ENCODE measurements at regions not wholly inside any gene's neighbourhood (a gene's known extent, or its start where the extent isn't known, plus 50 kb on each side); places are given as distances from the start of the nearest gene placed in this dataset.

DNA sequence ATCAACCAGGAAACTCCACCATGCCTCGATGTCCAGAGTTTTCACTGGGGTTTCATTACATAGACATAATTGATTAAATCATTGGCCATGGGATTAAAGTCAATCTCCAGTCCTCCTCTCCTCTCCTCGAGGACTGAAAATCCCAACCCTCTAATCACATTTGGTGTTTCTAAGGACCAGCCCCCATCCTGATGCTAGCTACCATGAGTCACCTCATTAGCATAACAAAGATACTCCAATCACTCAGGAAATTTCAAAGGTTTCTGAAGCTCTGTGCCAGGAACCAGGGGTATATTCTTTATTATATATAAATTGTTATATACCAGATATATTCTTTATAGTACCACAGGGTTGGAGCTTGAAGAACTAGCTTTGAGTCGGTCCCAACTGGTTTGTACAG is 177.5 kb upstream of the PRNP start:
- TF ChIP-seq, protein P1, sequence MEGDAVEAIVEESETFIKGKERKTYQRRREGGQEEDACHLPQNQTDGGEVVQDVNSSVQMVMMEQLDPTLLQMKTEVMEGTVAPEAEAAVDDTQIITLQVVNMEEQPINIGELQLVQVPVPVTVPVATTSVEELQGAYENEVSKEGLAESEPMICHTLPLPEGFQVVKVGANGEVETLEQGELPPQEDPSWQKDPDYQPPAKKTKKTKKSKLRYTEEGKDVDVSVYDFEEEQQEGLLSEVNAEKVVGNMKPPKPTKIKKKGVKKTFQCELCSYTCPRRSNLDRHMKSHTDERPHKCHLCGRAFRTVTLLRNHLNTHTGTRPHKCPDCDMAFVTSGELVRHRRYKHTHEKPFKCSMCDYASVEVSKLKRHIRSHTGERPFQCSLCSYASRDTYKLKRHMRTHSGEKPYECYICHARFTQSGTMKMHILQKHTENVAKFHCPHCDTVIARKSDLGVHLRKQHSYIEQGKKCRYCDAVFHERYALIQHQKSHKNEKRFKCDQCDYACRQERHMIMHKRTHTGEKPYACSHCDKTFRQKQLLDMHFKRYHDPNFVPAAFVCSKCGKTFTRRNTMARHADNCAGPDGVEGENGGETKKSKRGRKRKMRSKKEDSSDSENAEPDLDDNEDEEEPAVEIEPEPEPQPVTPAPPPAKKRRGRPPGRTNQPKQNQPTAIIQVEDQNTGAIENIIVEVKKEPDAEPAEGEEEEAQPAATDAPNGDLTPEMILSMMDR (IDR thresholded peaks at IDR 0.05; ENCODE audit: borderline replicate concordance, control extremely low read depth, extremely low read depth, insufficient read depth, missing control alignments): no peak
- DNase-seq (ENCODE audit: low spot score): no peak
- in situ Hi-C loops (cut with MboI; ENCODE audit: low sequenced_read_pairs, unreplicated experiment): no loop called here

DNA sequence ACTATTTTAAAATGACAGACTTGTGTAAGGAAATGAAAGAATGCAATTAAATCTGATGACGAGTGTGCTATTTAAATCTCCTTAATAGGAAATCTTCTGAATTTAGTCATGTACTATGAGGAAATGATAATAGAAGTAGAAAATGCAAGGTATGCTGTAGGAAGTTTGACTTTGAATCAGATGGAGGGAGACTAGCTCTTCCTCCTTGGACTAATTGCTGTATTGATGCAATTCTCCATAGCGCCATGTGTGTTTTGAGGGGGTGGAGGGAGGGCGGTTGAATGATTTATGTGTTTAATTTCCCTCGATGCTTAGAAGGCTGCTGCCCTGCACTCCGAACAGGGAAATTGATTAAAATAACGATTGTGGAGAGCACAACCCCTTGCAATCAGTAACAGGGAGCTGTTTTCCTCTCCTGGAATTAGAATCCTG is 179.0 kb upstream of the PRNP start:
- no peak for DNase-seq (ENCODE audit: low spot score)
- TF ChIP-seq, protein P1 (IDR thresholded peaks at IDR 0.05; ENCODE audit: borderline replicate concordance, control extremely low read depth, extremely low read depth, insufficient read depth, missing control alignments): no peak
- in situ Hi-C loops (cut with MboI; ENCODE audit: low sequenced_read_pairs, unreplicated experiment): no loop called here

DNA sequence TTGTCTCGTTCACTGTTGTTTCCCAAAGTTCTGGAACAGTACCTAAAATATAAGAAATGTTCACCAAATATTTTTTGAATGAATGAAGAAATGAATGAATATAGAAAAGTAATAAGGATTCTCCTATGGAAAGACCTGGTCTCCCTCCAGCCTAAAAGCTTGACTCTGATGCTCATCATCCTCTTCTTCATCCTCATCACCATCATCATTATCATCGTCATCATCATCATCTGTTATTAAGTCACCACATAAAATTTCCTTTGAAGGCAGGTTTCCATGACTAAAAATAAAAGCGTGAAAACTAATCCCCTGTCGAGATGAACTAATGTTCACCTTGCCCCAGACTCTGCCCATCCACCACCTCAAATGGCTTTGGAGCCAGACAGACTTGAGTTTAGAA is 181.4 kb upstream of the PRNP start:
- TF ChIP-seq, protein P1 (IDR thresholded peaks at IDR 0.05; ENCODE audit: borderline replicate concordance, control extremely low read depth, extremely low read depth, insufficient read depth, missing control alignments): no peak
- in situ Hi-C loops (cut with MboI; ENCODE audit: low sequenced_read_pairs, unreplicated experiment): no loop called here
- no peak for DNase-seq (ENCODE audit: low spot score)

GRCh38 chr20:4502756-4503155 is 183.5 kb upstream of the PRNP start:
- in situ Hi-C loops (cut with MboI; ENCODE audit: low sequenced_read_pairs, unreplicated experiment): no loop called here
- TF ChIP-seq, protein P1 (IDR thresholded peaks at IDR 0.05; ENCODE audit: borderline replicate concordance, control extremely low read depth, extremely low read depth, insufficient read depth, missing control alignments): no peak
- no peak for DNase-seq (ENCODE audit: low spot score)

DNA sequence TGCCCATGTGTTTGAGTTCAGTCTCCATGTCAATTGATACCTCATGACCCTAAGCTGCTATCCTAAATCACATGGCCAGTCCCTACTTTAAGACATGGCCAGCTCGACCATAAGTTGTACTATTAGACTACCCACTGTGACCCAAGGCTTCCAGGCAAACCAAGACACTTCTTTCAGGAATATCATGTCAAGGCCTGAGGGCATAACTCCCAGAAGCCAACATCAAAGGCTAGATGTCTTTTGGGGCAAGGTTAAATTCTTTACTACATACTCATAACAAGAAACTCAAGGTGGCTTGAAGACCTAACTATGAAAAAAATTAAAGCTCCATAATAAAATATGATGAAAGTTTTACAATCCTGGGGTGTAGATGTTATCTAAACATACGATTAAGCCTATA is 192.9 kb upstream of the PRNP start:
- TF ChIP-seq, protein P1 (IDR thresholded peaks at IDR 0.05; ENCODE audit: borderline replicate concordance, control extremely low read depth, extremely low read depth, insufficient read depth, missing control alignments): no peak
- in situ Hi-C loops (cut with MboI; ENCODE audit: low sequenced_read_pairs, unreplicated experiment): no loop called here
- DNase-seq (ENCODE audit: low spot score): no peak

GRCh38 chr20:4491643-4492042 is 194.6 kb upstream of the PRNP start:
- no peak for DNase-seq (ENCODE audit: low spot score)
- TF ChIP-seq, protein P1 (IDR thresholded peaks at IDR 0.05; ENCODE audit: borderline replicate concordance, control extremely low read depth, extremely low read depth, insufficient read depth, missing control alignments): no peak
- in situ Hi-C loops (cut with MboI; ENCODE audit: low sequenced_read_pairs, unreplicated experiment): no loop called here

Data from GM13976 (cell line).